ENCODE measurements at regions not wholly inside any gene's neighbourhood (a gene's known extent, or its start where the extent isn't known, plus 50 kb on each side); places are given as distances from the start of the nearest gene placed in this dataset.
A peak's percentile ranks its signal among the peaks of the same experiment; 100 is the strongest.
"Not testable (repeated sequence)": the region's sequence is repeated elsewhere in the genome, so short reads cannot be mapped to it uniquely, and the experiment has no call there.

GRCh38 chr20:43360016-43360415 lies 97.7 kb upstream of the SRSF6 start:
- POLR2A ChIA-PET: no interaction called here
- Mint-ChIP-seq H3K4me3 (no peak overlapping the region), H3K9me3 (no peaks in the 10 kb centered on the region), H3K4me1 (no peaks in the 10 kb centered on the region), H3K27me3 (peaks cover 4 to 34% (median 15%) of the 10 kb centered on the region in 5 donors), H3K27ac (peak overlapping the region in 1 of 10 donors; percentile 49), H3K36me3 (no peaks in the 10 kb centered on the region)
- DNase-seq (no peak), ATAC-seq (no peak)

- Mint-ChIP-seq H3K36me3 (no peaks in the 10 kb centered on the region), H3K4me1 (no peaks in the 10 kb centered on the region), H3K27me3 (peaks cover 0 to 22% (median 9%) of the 10 kb centered on the region in 5 donors), H3K4me3 (no peak overlapping the region), H3K9me3 (no peaks in the 10 kb centered on the region), H3K27ac (no peak overlapping the region)
- DNase-seq (no peak), ATAC-seq (no peak)
- POLR2A ChIA-PET: no interaction called here
These were observed 98.9 kb upstream of the SRSF6 start for GRCh38 chr20:43358811-43359210.

- POLR2A ChIA-PET: no interaction called here
- Mint-ChIP-seq H3K36me3 (no peaks in the 10 kb centered on the region), H3K27ac (no peak overlapping the region), H3K9me3 (no peaks in the 10 kb centered on the region), H3K27me3 (peaks cover 0 to 20% (median 9%) of the 10 kb centered on the region in 5 donors), H3K4me1 (no peaks in the 10 kb centered on the region), H3K4me3 (no peak overlapping the region)
- no peak for DNase-seq
- no peak for ATAC-seq
These were observed 100.3 kb upstream of the SRSF6 start for GRCh38 chr20:43357352-43357751.

GRCh38 chr20:43355610-43356009 lies 102.1 kb upstream of the SRSF6 start:
- no peak for ATAC-seq
- peaks cover 0 to 31% (median 10%) of the 10 kb centered on the region in 5 donors for H3K27me3 Mint-ChIP-seq
- H3K4me3 Mint-ChIP-seq: no peak overlapping the region
- no peak for DNase-seq
- POLR2A ChIA-PET: no interaction called here
- H3K36me3 Mint-ChIP-seq: no peaks in the 10 kb centered on the region
- no peaks in the 10 kb centered on the region for H3K9me3 Mint-ChIP-seq
- H3K27ac Mint-ChIP-seq: no peak overlapping the region
- H3K4me1 Mint-ChIP-seq: no peaks in the 10 kb centered on the region

- ATAC-seq (no peak), DNase-seq (no peak)
- POLR2A ChIA-PET: no interaction called here
- peaks cover 2 to 55% (median 25%) of the 10 kb centered on the region in 5 donors for H3K27me3 Mint-ChIP-seq
- no peak overlapping the region for H3K4me3 Mint-ChIP-seq
- H3K36me3 Mint-ChIP-seq: no peaks in the 10 kb centered on the region
- no peak overlapping the region for H3K27ac Mint-ChIP-seq
- no peaks in the 10 kb centered on the region for H3K4me1 Mint-ChIP-seq
- no peaks in the 10 kb centered on the region for H3K9me3 Mint-ChIP-seq
These were observed 104.7 kb upstream of the SRSF6 start for GRCh38 chr20:43352996-43353395.

GRCh38 chr20:43350694-43351093 lies 107.0 kb upstream of the SRSF6 start:
- H3K4me1 Mint-ChIP-seq, POLR2A ChIA-PET, H3K4me3 Mint-ChIP-seq: not testable (repeated sequence)

GRCh38 chr20:43349841-43350240 lies 107.9 kb upstream of the SRSF6 start:
- POLR2A ChIA-PET: no interaction called here
- H3K9me3 Mint-ChIP-seq: peaks cover 0 to 13% (median 5%) of the 10 kb centered on the region in 9 donors
- H3K36me3 Mint-ChIP-seq: peaks cover 0 to 1% (median 0%) of the 10 kb centered on the region in 3 donors
- H3K27ac Mint-ChIP-seq: no peak overlapping the region
- peaks cover 3 to 62% (median 25%) of the 10 kb centered on the region in 5 donors for H3K27me3 Mint-ChIP-seq
- DNase-seq: no peak
- H3K4me3 Mint-ChIP-seq: no peak overlapping the region
- no peaks in the 10 kb centered on the region for H3K4me1 Mint-ChIP-seq
- no peak for ATAC-seq

More at GRCh38 chr20:43350694-43351093, 107.0 kb upstream of the SRSF6 start:
- H3K27ac Mint-ChIP-seq, ATAC-seq, H3K9me3 Mint-ChIP-seq, DNase-seq, H3K36me3 Mint-ChIP-seq: not testable (repeated sequence)
- peaks cover 2 to 54% (median 25%) of the 10 kb centered on the region in 5 donors for H3K27me3 Mint-ChIP-seq

- Mint-ChIP-seq H3K27ac (peak overlapping the region in 1 of 10 donors; percentile 14), H3K9me3 (peaks cover 0 to 27% (median 15%) of the 10 kb centered on the region in 9 donors)
These were observed 109.9 kb upstream of the SRSF6 start for GRCh38 chr20:43347839-43348238.

GRCh38 chr20:43345676-43346075 lies 112.0 kb upstream of the SRSF6 start:
- Mint-ChIP-seq H3K27me3 (peaks cover 3 to 50% (median 20%) of the 10 kb centered on the region in 5 donors), H3K4me3 (no peak overlapping the region), H3K4me1 (no peaks in the 10 kb centered on the region), H3K36me3 (peaks cover 0 to 13% (median 0%) of the 10 kb centered on the region in 3 donors), H3K9me3 (peaks cover 0 to 30% (median 17%) of the 10 kb centered on the region in 9 donors), H3K27ac (no peak overlapping the region)
- DNase-seq (no peak), ATAC-seq (no peak)
- POLR2A ChIA-PET: no interaction called here

More at GRCh38 chr20:43347839-43348238, 109.9 kb upstream of the SRSF6 start:
- ATAC-seq, H3K4me1 Mint-ChIP-seq, DNase-seq, POLR2A ChIA-PET, H3K4me3 Mint-ChIP-seq: not testable (repeated sequence)
- Mint-ChIP-seq H3K27me3 (peaks cover 3 to 66% (median 25%) of the 10 kb centered on the region in 5 donors), H3K36me3 (peaks cover 0 to 13% (median 0%) of the 10 kb centered on the region in 3 donors)

- Mint-ChIP-seq H3K27ac (no peak overlapping the region), H3K4me3 (no peak overlapping the region), H3K4me1 (no peaks in the 10 kb centered on the region), H3K36me3 (peaks cover 0 to 13% (median 0%) of the 10 kb centered on the region in 3 donors), H3K27me3 (peaks cover 1 to 25% (median 4%) of the 10 kb centered on the region in 5 donors), H3K9me3 (peaks cover 5 to 45% (median 23%) of the 10 kb centered on the region in 9 donors)
- POLR2A ChIA-PET: no interaction called here
- ATAC-seq (no peak), DNase-seq (no peak)
These were observed 116.2 kb upstream of the SRSF6 start for GRCh38 chr20:43341511-43341910.

- Mint-ChIP-seq H3K4me3 (no peak overlapping the region), H3K9me3 (peaks cover 5 to 53% (median 26%) of the 10 kb centered on the region in 9 donors), H3K4me1 (no peaks in the 10 kb centered on the region), H3K27ac (no peak overlapping the region), H3K27me3 (peaks cover 0 to under 1% (median 0%) of the 10 kb centered on the region in 5 donors), H3K36me3 (peaks cover 0 to 22% (median 0%) of the 10 kb centered on the region in 3 donors)
- DNase-seq (no peak), ATAC-seq (no peak)
- POLR2A ChIA-PET: no interaction called here
These were observed 120.7 kb upstream of the SRSF6 start for GRCh38 chr20:43337036-43337435.

- peaks cover 0 to 25% (median 0%) of the 10 kb centered on the region in 3 donors for H3K36me3 Mint-ChIP-seq
- peaks cover 5 to 54% (median 33%) of the 10 kb centered on the region in 9 donors for H3K9me3 Mint-ChIP-seq
- no peak overlapping the region for H3K4me3 Mint-ChIP-seq
- H3K27ac Mint-ChIP-seq: no peak overlapping the region
- H3K27me3 Mint-ChIP-seq: peaks cover 0 to 12% (median 0%) of the 10 kb centered on the region in 5 donors
- ATAC-seq: no peak
- no peak for DNase-seq
- POLR2A ChIA-PET: no interaction called here
- H3K4me1 Mint-ChIP-seq: no peaks in the 10 kb centered on the region
These were observed 123.6 kb upstream of the SRSF6 start for GRCh38 chr20:43334080-43334479.

GRCh38 chr20:43331906-43332305 lies 125.8 kb upstream of the SRSF6 start:
- Mint-ChIP-seq H3K36me3 (peaks cover 0 to 25% (median 0%) of the 10 kb centered on the region in 3 donors), H3K4me3 (no peak overlapping the region), H3K27me3 (peaks cover 0 to 12% (median 1%) of the 10 kb centered on the region in 5 donors), H3K27ac (no peak overlapping the region), H3K4me1 (no peaks in the 10 kb centered on the region), H3K9me3 (peaks cover 3 to 51% (median 33%) of the 10 kb centered on the region in 9 donors)
- DNase-seq: no peak
- POLR2A ChIA-PET: no interaction called here
- ATAC-seq: no peak

GRCh38 chr20:43328697-43329096 lies 129.0 kb upstream of the SRSF6 start:
- Mint-ChIP-seq H3K36me3 (peaks cover 0 to 4% (median 0%) of the 10 kb centered on the region in 3 donors), H3K4me3 (no peak overlapping the region), H3K4me1 (peaks cover 0 to 5% (median 0%) of the 10 kb centered on the region in 4 donors), H3K27ac (no peak overlapping the region), H3K9me3 (peaks cover 0 to 23% (median 14%) of the 10 kb centered on the region in 9 donors), H3K27me3 (peaks cover 0 to 35% (median 12%) of the 10 kb centered on the region in 5 donors)
- no peak for DNase-seq
- no peak for ATAC-seq
- POLR2A ChIA-PET: no interaction called here

Measured in naive thymus-derived CD8-positive, alpha-beta T cell (primary cell).